ENCODE measurements at regions not wholly inside any gene's neighbourhood (a gene's known extent, or its start where the extent isn't known, plus 50 kb on each side); places are given as distances from the start of the nearest gene placed in this dataset.

DNA sequence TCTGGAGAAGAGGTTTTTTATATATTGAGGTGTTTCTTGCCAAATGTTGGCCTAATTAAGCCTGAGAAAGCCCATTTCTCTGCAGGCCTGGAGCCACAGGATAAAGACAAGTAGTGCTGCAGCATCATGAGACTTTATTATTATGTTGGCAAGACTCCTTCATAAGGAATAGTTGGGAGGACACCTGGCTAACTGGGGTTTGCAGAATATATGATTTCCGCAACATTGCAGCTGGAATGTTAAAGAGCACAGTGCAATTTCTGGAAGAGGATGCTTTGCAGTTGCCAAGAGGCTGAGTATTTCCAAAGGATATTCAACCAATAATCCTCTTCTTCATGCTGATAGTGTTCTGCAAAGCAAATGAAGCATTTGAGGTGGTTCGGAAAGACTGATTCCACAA lies 1512.8 kb upstream of the LRRTM3 start:
- no peak for TF ChIP-seq EZH2 (optimal IDR thresholded peaks at IDR 0.05; ENCODE audit: low read depth, low read length)
- TF ChIP-seq, protein P1, sequence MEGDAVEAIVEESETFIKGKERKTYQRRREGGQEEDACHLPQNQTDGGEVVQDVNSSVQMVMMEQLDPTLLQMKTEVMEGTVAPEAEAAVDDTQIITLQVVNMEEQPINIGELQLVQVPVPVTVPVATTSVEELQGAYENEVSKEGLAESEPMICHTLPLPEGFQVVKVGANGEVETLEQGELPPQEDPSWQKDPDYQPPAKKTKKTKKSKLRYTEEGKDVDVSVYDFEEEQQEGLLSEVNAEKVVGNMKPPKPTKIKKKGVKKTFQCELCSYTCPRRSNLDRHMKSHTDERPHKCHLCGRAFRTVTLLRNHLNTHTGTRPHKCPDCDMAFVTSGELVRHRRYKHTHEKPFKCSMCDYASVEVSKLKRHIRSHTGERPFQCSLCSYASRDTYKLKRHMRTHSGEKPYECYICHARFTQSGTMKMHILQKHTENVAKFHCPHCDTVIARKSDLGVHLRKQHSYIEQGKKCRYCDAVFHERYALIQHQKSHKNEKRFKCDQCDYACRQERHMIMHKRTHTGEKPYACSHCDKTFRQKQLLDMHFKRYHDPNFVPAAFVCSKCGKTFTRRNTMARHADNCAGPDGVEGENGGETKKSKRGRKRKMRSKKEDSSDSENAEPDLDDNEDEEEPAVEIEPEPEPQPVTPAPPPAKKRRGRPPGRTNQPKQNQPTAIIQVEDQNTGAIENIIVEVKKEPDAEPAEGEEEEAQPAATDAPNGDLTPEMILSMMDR (IDR thresholded peaks at IDR 0.05; ENCODE audit: low read length): no peak

Measured in MM.1S (cell line).